ENCODE measurements at regions not wholly inside any gene's neighbourhood (a gene's known extent, or its start where the extent isn't known, plus 50 kb on each side); places are given as distances from the start of the nearest gene placed in this dataset.

- Histone ChIP-seq H3K9ac (ENCODE audit: extremely low read depth, insufficient read length, low read length) (no peak overlapping the region), H3K56ac (ENCODE audit: insufficient read length, low read depth, low read length) (no peak overlapping the region), H3K4me1 (ENCODE audit: insufficient read depth, low read length) (no peaks in the 10 kb centered on the region)
Observed at GRCh38 chr3:187931101-187931500, 185.8 kb upstream of the BCL6 start.

More at GRCh38 chr3:187931101-187931500, 185.8 kb upstream of the BCL6 start:
- Histone ChIP-seq H3K18ac (ENCODE audit: insufficient read length, low read depth, low read length) (no peak overlapping the region), H2BK15ac (ENCODE audit: low read depth, low read length) (no peak overlapping the region), H4K91ac (ENCODE audit: insufficient read length, low read depth, low read length) (no peak overlapping the region), H4K20me1 (ENCODE audit: control insufficient read depth, insufficient read depth, insufficient read length) (no peaks in the 10 kb centered on the region), H4K5ac (ENCODE audit: insufficient read length, low read depth, low read length) (no peak overlapping the region), H2BK120ac (ENCODE audit: low read depth, low read length, poor library complexity, severe bottlenecking) (no peak overlapping the region), H3K14ac (ENCODE audit: insufficient read depth, low read length) (no peak overlapping the region), H2BK20ac (ENCODE audit: low read depth, low read length, poor library complexity, severe bottlenecking) (no peak overlapping the region), H2BK12ac (ENCODE audit: insufficient read length, low read depth, low read length) (no peak overlapping the region), H3T11ph (ENCODE audit: low read length) (no peak overlapping the region), H2AK5ac (ENCODE audit: insufficient read length, low read length) (no peak overlapping the region), H3K27me3 (ENCODE audit: insufficient read depth, low read length) (no peaks in the 10 kb centered on the region), H2AFZ (ENCODE audit: low read length) (no peak overlapping the region), H3K79me1 (ENCODE audit: insufficient read depth, low read depth, low read length, poor library complexity, severe bottlenecking) (no peaks in the 10 kb centered on the region), H4K8ac (replicated peaks; ENCODE audit: insufficient read length, low read depth, low read length) (no peak overlapping the region), H3K4me2 (ENCODE audit: insufficient read depth, insufficient read length, low read length) (no peak overlapping the region), H2BK5ac (ENCODE audit: insufficient read length, low read length) (no peak overlapping the region), H3K27ac (ENCODE audit: insufficient read length, low read depth, low read length) (no peak overlapping the region), H3K4ac (ENCODE audit: low read depth, low read length) (no peak overlapping the region), H3K79me2 (ENCODE audit: insufficient read depth, low read length) (no peaks in the 10 kb centered on the region), H3K23me2 (ENCODE audit: insufficient read length, low read depth, low read length, poor library complexity, severe bottlenecking) (no peaks in the 10 kb centered on the region), H3K9me3 (ENCODE audit: control insufficient read depth, low read depth, low read length) (no peaks in the 10 kb centered on the region), H3K23ac (ENCODE audit: insufficient read length, low read depth, low read length) (no peak overlapping the region)
- no peaks in the 10 kb centered on the region for H3K36me3 Mint-ChIP-seq (ENCODE audit: insufficient read depth in 1 of 3, low read depth in 3 of 3)
- WGBS (ENCODE audit: extremely low coverage, insufficient read length, low lambda C conversion rate) = no CpG with 5 or more reads among the region's 4 CpGs
- peaks cover 2% of the 10 kb centered on the region; the same call in 1 of the 2 replicates for H3K27me3 Mint-ChIP-seq (ENCODE audit: low read depth)
- H3K4me3 Mint-ChIP-seq = no peak overlapping the region
- no peak overlapping the region for H3K27ac Mint-ChIP-seq
- no peak for TF ChIP-seq CTCF (conservative IDR thresholded peaks at IDR 0.05)
- no peaks in the 10 kb centered on the region for H3K9me3 Mint-ChIP-seq
- DNase-seq = no peak
- peaks cover 2 to 17% of the 10 kb centered on the region in 2 experiments; a peak in 3 of 4 replicates for H3K4me1 Mint-ChIP-seq

All from H9 (cell line).